ENCODE measurements at regions not wholly inside any gene's neighbourhood (a gene's known extent, or its start where the extent isn't known, plus 50 kb on each side); places are given as distances from the start of the nearest gene placed in this dataset.

- Mint-ChIP-seq H3K27ac (no peak overlapping the region), H3K9me3 (no peaks in the 10 kb centered on the region), H3K4me3 (no peak overlapping the region), H3K4me1 (ENCODE audit: low read depth) (no peaks in the 10 kb centered on the region), H3K36me3 (ENCODE audit: low read depth) (no peaks in the 10 kb centered on the region), H3K27me3 (ENCODE audit: low read depth) (peaks cover 15% of the 10 kb centered on the region)
Measured at GRCh38 chr6:119620846-119621555, 271.4 kb upstream of the MAN1A1 start.

- H3K4me3 Mint-ChIP-seq, result no peak overlapping the region
- H3K27me3 Mint-ChIP-seq (ENCODE audit: low read depth), result peaks cover 19% of the 10 kb centered on the region
- peaks cover 2% of the 10 kb centered on the region for H3K4me1 Mint-ChIP-seq (ENCODE audit: low read depth)
- no peaks in the 10 kb centered on the region for H3K9me3 Mint-ChIP-seq
- no peak overlapping the region for H3K27ac Mint-ChIP-seq
- H3K36me3 Mint-ChIP-seq (ENCODE audit: low read depth), result no peaks in the 10 kb centered on the region
Measured at GRCh38 chr6:119614138-119614537, 264.6 kb upstream of the MAN1A1 start.

- H3K9me3 Mint-ChIP-seq, result no peaks in the 10 kb centered on the region
- H3K36me3 Mint-ChIP-seq (ENCODE audit: low read depth), result no peaks in the 10 kb centered on the region
- peaks cover 2% of the 10 kb centered on the region for H3K4me1 Mint-ChIP-seq (ENCODE audit: low read depth)
- H3K27me3 Mint-ChIP-seq (ENCODE audit: low read depth), result peaks cover 15% of the 10 kb centered on the region
- H3K4me3 Mint-ChIP-seq, result no peak overlapping the region
- H3K27ac Mint-ChIP-seq, result no peak overlapping the region
Measured at GRCh38 chr6:119612911-119613381, 263.4 kb upstream of the MAN1A1 start.

- Mint-ChIP-seq H3K36me3 (ENCODE audit: low read depth) (no peaks in the 10 kb centered on the region), H3K9me3 (no peaks in the 10 kb centered on the region), H3K4me3 (no peak overlapping the region), H3K4me1 (ENCODE audit: low read depth) (peaks cover 2% of the 10 kb centered on the region), H3K27ac (no peak overlapping the region), H3K27me3 (ENCODE audit: low read depth) (peaks cover 15% of the 10 kb centered on the region)
Measured at GRCh38 chr6:119612176-119612891, 262.8 kb upstream of the MAN1A1 start.

DNA sequence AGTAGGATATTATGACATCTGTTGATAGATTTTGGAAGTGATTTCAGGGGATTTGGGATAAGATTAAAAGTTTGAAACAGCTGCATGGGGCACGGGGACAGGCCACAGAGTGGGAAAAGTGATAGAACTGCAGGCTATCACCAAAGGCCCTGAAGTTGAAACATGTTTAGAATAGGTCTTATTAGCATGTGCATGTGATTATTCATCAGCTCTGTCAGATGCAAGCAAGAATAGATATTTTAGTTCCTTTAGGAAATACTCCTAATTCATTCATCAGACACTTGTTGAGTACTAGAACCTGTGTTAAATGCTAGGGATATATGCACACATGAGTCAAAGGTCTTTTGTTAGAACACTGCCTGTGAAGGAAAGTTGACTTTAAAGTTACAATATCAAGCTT is 261.2 kb upstream of the MAN1A1 start:
- no peaks in the 10 kb centered on the region for H3K9me3 Mint-ChIP-seq
- H3K4me1 Mint-ChIP-seq (ENCODE audit: low read depth), result peaks cover 2% of the 10 kb centered on the region
- no peak overlapping the region for H3K27ac Mint-ChIP-seq
- no peaks in the 10 kb centered on the region for H3K36me3 Mint-ChIP-seq (ENCODE audit: low read depth)
- no peak overlapping the region for H3K4me3 Mint-ChIP-seq
- peaks cover 4% of the 10 kb centered on the region for H3K27me3 Mint-ChIP-seq (ENCODE audit: low read depth)

GRCh38 chr6:119610265-119610664 is 260.7 kb upstream of the MAN1A1 start:
- Mint-ChIP-seq H3K4me1 (ENCODE audit: low read depth) (peaks cover 2% of the 10 kb centered on the region), H3K4me3 (no peak overlapping the region), H3K36me3 (ENCODE audit: low read depth) (no peaks in the 10 kb centered on the region), H3K27ac (no peak overlapping the region), H3K27me3 (ENCODE audit: low read depth) (peaks cover 4% of the 10 kb centered on the region), H3K9me3 (no peaks in the 10 kb centered on the region)

- Mint-ChIP-seq H3K4me3 (no peak overlapping the region), H3K27me3 (ENCODE audit: low read depth) (peaks cover 4% of the 10 kb centered on the region), H3K36me3 (ENCODE audit: low read depth) (no peaks in the 10 kb centered on the region), H3K9me3 (no peaks in the 10 kb centered on the region), H3K4me1 (ENCODE audit: low read depth) (peaks cover 2% of the 10 kb centered on the region), H3K27ac (no peak overlapping the region)
Measured at GRCh38 chr6:119609865-119610264, 260.3 kb upstream of the MAN1A1 start.

DNA sequence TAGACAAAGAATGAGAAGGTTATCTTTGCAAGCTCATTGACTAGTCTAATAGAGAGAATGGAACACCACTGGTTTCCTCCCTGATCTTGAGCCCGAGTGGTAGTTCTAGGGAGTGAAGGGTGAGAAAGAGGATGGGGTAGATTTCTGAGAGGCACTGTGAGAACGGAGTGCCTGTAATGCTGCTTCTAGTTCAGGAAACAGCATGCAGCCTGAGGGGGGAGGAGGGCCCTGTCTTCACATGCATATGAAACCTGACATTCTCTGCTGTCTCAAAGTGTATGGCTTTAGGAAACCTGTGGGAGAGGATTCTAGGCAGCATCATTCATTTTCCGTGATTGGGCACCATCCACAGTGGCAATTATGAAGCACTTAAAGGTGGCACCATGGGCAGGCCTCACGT is 259.4 kb upstream of the MAN1A1 start:
- Mint-ChIP-seq H3K4me1 (ENCODE audit: low read depth) (peaks cover 2% of the 10 kb centered on the region), H3K27ac (no peak overlapping the region), H3K27me3 (ENCODE audit: low read depth) (peaks cover 8% of the 10 kb centered on the region), H3K4me3 (no peak overlapping the region), H3K9me3 (no peaks in the 10 kb centered on the region), H3K36me3 (ENCODE audit: low read depth) (no peaks in the 10 kb centered on the region)

GRCh38 chr6:119604124-119604523 is 254.6 kb upstream of the MAN1A1 start:
- H3K9me3 Mint-ChIP-seq, result no peaks in the 10 kb centered on the region
- H3K27ac Mint-ChIP-seq, result no peak overlapping the region
- H3K36me3 Mint-ChIP-seq (ENCODE audit: low read depth), result no peaks in the 10 kb centered on the region

GRCh38 chr6:119603501-119603900 is 253.9 kb upstream of the MAN1A1 start:
- Mint-ChIP-seq H3K4me3 (no peak overlapping the region), H3K27me3 (ENCODE audit: low read depth) (peaks cover 4% of the 10 kb centered on the region)

More at GRCh38 chr6:119604124-119604523, 254.6 kb upstream of the MAN1A1 start:
- Mint-ChIP-seq H3K4me1 (ENCODE audit: low read depth) (no peaks in the 10 kb centered on the region), H3K27me3 (ENCODE audit: low read depth) (peaks cover 4% of the 10 kb centered on the region), H3K4me3 (no peak overlapping the region)

GRCh38 chr6:119602215-119603178 is 252.9 kb upstream of the MAN1A1 start:
- H3K4me1 Mint-ChIP-seq (ENCODE audit: low read depth), result no peaks in the 10 kb centered on the region
- H3K9me3 Mint-ChIP-seq, result no peaks in the 10 kb centered on the region
- peaks cover 12% of the 10 kb centered on the region for H3K27me3 Mint-ChIP-seq (ENCODE audit: low read depth)
- H3K36me3 Mint-ChIP-seq (ENCODE audit: low read depth), result no peaks in the 10 kb centered on the region
- no peak overlapping the region for H3K27ac Mint-ChIP-seq
- H3K4me3 Mint-ChIP-seq, result no peak overlapping the region

More at GRCh38 chr6:119603501-119603900, 253.9 kb upstream of the MAN1A1 start:
- no peak overlapping the region for H3K27ac Mint-ChIP-seq
- H3K36me3 Mint-ChIP-seq (ENCODE audit: low read depth), result no peaks in the 10 kb centered on the region
- H3K9me3 Mint-ChIP-seq, result no peaks in the 10 kb centered on the region
- no peaks in the 10 kb centered on the region for H3K4me1 Mint-ChIP-seq (ENCODE audit: low read depth)

GRCh38 chr6:119598883-119599282 is 249.3 kb upstream of the MAN1A1 start:
- Mint-ChIP-seq H3K4me3 (no peak overlapping the region), H3K36me3 (ENCODE audit: low read depth) (no peaks in the 10 kb centered on the region), H3K27ac (no peak overlapping the region), H3K27me3 (ENCODE audit: low read depth) (peaks cover 10% of the 10 kb centered on the region), H3K4me1 (ENCODE audit: low read depth) (no peaks in the 10 kb centered on the region), H3K9me3 (no peaks in the 10 kb centered on the region)

GRCh38 chr6:119594907-119595306 is 245.3 kb upstream of the MAN1A1 start:
- H3K4me1 Mint-ChIP-seq (ENCODE audit: low read depth), result no peaks in the 10 kb centered on the region
- H3K9me3 Mint-ChIP-seq, result no peaks in the 10 kb centered on the region
- H3K27me3 Mint-ChIP-seq (ENCODE audit: low read depth), result peaks cover 10% of the 10 kb centered on the region
- no peak overlapping the region for H3K27ac Mint-ChIP-seq
- no peaks in the 10 kb centered on the region for H3K36me3 Mint-ChIP-seq (ENCODE audit: low read depth)
- no peak overlapping the region for H3K4me3 Mint-ChIP-seq

DNA sequence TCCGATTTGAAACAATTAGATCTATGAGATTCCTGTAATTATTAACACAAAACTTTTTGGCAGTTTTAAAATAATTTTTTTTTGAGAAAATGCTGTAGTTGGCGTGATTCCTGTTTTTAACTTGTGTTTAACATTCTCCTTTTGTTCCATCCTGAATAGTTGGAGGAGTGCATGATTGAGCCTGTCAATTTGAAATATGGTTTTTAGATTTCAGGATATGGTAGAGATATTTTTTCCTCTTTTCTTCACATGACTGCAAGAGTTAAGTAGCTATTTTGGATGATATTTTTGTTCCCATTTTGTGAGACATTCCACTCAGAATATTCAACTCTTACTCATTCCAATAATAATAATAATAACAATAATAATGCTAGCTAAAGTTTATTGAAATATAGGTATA is 241.7 kb upstream of the MAN1A1 start:
- H3K36me3 Mint-ChIP-seq (ENCODE audit: low read depth), result no peaks in the 10 kb centered on the region
- H3K4me1 Mint-ChIP-seq (ENCODE audit: low read depth), result no peaks in the 10 kb centered on the region
- H3K27me3 Mint-ChIP-seq (ENCODE audit: low read depth), result peaks cover 5% of the 10 kb centered on the region
- H3K4me3 Mint-ChIP-seq, result no peak overlapping the region
- H3K27ac Mint-ChIP-seq, result no peak overlapping the region
- no peaks in the 10 kb centered on the region for H3K9me3 Mint-ChIP-seq

Data from T-helper 1 cell treated with Interleukin-12 subunit alpha and Interleukin-12 subunit beta and Interleukin-4 antibody, amounts not matched to agents 30 μg/mL and 1 μg/mL, for 36 hours (primary cell).